ENCODE measurements at regions not wholly inside any gene's neighbourhood (a gene's known extent, or its start where the extent isn't known, plus 50 kb on each side); places are given as distances from the start of the nearest gene placed in this dataset.

DNA sequence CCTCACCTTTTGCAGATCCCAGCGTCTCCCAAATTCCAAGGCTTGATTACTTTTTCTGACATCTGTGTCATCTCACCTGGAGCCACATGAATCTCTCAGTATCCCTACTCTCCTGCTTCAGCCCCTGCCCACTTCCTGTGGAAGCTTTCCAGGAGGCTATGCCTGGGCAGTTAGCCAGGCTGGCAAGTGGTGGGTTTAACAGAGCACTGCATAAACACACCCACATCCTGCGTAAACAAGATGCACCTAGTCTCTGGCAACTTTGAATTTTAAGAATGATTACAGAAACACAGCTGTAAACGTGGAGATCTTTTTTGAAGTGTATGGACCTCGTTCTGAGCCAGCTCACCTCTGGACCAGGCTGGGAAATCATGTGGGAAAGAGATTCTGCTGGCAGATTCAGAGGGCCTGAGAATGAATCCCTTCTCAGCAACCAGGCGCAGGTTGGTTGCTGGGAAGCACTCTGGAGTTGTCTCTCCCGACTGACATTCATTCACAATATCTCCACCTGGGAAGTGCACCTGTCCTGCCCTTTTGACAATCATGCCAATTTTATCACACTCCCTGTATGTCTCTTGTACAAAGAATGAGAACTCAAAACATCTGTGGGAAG, 55.7 kb upstream of the FANCC start:
- TF ChIP-seq, protein P1, sequence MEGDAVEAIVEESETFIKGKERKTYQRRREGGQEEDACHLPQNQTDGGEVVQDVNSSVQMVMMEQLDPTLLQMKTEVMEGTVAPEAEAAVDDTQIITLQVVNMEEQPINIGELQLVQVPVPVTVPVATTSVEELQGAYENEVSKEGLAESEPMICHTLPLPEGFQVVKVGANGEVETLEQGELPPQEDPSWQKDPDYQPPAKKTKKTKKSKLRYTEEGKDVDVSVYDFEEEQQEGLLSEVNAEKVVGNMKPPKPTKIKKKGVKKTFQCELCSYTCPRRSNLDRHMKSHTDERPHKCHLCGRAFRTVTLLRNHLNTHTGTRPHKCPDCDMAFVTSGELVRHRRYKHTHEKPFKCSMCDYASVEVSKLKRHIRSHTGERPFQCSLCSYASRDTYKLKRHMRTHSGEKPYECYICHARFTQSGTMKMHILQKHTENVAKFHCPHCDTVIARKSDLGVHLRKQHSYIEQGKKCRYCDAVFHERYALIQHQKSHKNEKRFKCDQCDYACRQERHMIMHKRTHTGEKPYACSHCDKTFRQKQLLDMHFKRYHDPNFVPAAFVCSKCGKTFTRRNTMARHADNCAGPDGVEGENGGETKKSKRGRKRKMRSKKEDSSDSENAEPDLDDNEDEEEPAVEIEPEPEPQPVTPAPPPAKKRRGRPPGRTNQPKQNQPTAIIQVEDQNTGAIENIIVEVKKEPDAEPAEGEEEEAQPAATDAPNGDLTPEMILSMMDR (conservative IDR thresholded peaks at IDR 0.05) = no peak
- no peak for TF ChIP-seq EZH2 (IDR thresholded peaks at IDR 0.05; ENCODE audit: low read depth)
